ENCODE measurements at regions not wholly inside any gene's neighbourhood (a gene's known extent, or its start where the extent isn't known, plus 50 kb on each side); places are given as distances from the start of the nearest gene placed in this dataset.
A peak's percentile ranks its signal among the peaks of the same experiment; 100 is the strongest.

DNA sequence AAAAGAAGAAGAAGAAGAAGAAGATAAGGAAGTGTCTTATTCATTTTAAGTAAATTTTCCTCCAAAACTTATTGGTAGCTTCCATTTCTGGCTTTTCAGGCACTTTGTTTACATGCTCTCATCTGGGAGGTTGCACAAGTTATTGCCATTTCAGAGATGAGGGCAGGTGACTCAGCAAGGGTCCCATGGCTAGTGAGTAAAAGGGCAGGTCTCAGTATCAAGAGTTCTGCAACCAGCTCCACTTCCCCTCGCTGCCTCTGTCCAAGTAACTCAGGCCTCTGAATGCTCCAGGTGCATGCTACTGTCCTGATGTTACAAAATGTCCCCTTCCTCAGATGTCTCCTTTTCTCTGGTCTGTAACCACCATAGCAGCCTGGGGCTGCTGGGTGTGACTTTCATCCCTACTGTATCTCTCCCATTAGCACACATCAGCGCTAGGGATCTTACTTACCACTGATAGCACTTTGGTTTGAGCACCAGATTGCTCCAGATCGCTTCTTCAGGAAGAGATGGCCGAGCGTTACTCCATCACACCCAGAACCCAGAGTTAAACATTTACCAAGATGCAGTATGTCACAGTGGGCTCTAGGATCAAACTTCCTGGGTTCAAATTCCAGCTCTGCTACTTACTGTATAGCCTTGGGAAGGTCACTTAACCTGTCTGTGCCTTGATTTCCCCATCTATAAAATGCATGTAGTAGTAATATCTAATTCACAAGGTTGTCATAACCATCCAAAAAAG is 57.4 kb upstream of the LAPTM4A start:
- no peak for DNase-seq

GRCh38 chr2:20107776-20108175 is 56.3 kb upstream of the LAPTM4A start:
- DNase-seq: no peak

DNA sequence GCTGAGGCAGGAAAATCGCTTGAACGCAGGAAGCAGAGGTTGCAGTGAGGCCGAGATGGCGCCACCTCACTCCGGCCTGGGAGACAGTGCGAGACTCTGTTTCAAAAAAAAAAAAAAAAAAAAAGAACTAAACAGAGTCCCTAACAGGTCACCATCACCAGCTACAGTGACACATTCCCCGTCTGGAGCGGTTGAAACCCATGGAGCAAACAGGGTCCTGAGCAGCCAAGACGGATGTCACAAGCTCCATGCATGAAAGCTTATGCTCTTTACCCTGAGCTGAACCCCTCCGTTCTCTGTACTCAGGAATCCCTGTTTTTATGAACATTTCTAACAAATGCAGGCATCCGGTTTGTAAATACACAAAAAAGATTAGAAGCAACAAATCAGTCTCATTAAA is 55.9 kb upstream of the LAPTM4A start:
- no peak for DNase-seq

DNA sequence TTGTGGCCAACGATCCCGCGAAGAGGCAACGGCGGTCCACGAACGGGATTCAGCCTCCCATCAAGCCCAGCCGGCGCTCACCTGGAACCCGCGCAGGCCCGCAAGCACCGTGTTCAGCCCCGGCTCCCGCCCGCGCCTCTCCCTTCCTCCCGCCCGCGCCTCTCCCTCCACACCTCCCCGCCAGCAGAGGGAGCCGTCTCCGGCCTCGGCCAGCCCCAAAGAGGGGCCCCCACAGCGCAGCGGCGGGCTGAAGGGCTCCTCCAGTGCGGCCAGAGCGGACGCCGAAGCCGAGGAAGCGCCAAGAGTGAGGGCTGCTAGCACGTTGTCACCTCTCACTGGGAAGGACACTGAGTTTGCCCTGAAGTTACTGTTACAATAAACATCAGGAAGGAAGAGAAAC is 55.3 kb upstream of the LAPTM4A start:
- peak; percentile 37 to 41 for DNase-seq

DNA sequence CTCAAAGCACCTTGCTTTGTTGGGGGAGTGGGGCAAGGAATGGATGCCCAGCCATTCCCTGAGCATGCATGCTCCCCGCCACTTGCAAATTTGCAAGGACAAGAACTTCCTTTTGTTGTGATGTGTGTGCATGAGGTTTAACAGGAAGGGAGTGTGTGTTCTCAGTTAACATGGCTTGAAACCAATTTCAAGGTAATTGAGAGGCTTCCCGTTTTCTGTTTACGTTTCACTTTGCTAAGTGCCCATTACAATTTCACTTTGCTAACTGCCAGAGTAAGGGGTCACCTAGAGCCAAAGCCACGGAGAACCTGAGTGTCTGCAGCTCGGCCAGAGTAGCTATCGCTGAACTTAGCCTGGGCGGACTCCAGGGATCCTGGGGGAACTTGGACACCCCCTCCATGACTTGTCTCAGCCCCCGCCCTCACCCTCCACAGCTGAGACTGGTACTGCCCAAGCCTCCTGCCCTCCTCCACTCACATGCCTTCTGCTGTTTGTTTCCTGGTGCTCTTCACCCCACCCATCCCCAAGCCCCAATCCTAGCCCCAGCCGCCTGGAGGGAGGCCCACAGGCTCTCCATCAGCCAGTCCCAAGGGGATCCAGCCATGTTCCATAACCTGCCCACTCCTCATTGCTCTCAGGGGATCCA is 53.6 kb upstream of the LAPTM4A start:
- no peak for DNase-seq

DNA sequence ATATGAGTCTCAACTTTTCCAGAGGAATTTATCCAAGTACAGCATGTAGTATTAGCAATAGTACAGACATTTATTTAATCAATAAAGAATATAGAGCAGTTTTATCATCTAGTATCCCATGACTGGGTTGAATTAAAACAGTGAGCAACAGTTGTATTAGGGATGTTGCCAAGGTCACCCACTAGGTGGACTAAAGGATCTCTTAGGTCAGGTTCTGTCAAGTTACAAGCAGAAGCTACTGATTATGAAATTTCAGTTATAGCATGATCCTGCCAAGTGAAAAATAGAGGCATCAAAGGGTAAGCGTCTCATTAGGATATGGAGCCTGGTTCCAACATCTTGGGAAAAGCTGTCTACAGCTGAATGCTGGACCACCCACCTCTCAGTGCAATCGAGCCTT is 52.1 kb upstream of the LAPTM4A start:
- no peak for DNase-seq
